Cardiac muscle cell (in vitro differentiated cells and primary cell): ENCODE measurements at regions not wholly inside any gene's neighbourhood (a gene's known extent, or its start where the extent isn't known, plus 50 kb on each side); places are given as distances from the start of the nearest gene placed in this dataset.

Experiments
- DNase-seq, 2 donors: peaks; one replicate each; pipeline versions ENCODE4 v3.0.0 to v3.0.0-alpha.2; 2010 to 2017; ENCODE audit warnings: low read depth in 1 of 2, low spot score in 1 of 2
- H3K27ac ChIP-seq: fragments of 200-600 bp; sonication (generic); 2 replicates; pipeline ENCODE4 v1.5.1; 2016
- H3K27me3 ChIP-seq: fragments of 200-600 bp; sonication (generic); 2 replicates; pipeline ENCODE4 v1.6.0; 2016; ENCODE audit warnings: control low read depth
- H3K36me3 ChIP-seq: fragments of 200-600 bp; sonication (generic); 2 replicates; pipeline ENCODE4 v1.5.1; 2016; ENCODE audit warnings: control low read depth
- H3K4me1 ChIP-seq: fragments of 200-600 bp; sonication (generic); 2 replicates; pipeline ENCODE4 v1.8.1; 2017; ENCODE audit warnings: low read depth, mild to moderate bottlenecking, mixed run types
- H3K4me3 ChIP-seq: fragments of 200-600 bp; sonication (generic); 2 replicates; pipeline ENCODE4 v1.5.1; 2016; ENCODE audit warnings: mild to moderate bottlenecking
- H3K9me3 ChIP-seq: fragments of 200-600 bp; sonication (generic); 2 replicates; pipeline ENCODE4 v1.5.1; 2017; ENCODE audit warnings: low read depth, mild to moderate bottlenecking, control low read depth
- TF ChIP-seq, protein P1 (sequence below): IDR thresholded peaks from 2 replicates; pipeline ENCODE4 v1.5.1; 2012; ENCODE audit warnings: low read depth, mild to moderate bottlenecking, low read length

DNA sequence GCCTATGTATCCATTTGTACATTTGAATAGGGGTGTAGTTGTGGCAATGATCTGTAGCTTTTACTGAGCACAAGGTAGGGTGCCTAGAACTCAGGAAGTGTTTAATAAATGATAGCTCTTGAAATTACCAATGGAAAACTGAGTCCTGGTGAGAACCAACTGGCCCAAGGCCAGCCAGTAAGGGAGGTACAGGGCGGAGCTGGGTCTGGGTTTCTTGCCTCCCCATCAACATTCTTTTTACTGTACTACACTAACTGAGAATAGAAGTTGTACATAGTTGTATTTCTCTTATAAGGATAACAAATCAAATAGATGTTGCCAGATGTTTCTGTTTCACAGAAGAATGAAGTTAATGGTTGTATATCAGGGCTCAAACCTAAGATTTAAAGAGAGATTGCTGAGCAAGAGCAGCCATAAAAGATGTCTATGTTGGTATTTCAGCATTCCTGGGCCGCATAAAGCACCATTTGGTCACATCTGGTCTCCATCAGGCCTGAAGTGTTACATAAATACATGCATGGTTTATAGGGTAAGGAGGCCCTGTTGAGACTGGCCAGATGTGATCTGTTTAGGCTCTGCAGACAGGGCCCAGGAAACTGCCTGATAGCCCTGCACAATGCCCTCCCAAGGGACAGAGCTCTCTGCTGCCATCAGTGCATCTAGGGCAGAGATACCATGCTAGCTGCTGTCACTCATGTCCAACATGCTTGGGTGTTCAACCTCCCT is 210.5 kb downstream of the NXNL2 start:
- Histone ChIP-seq H3K36me3 (no peaks in the 10 kb centered on the region), H3K9me3 (no peaks in the 10 kb centered on the region), H3K4me1 (peaks cover 25% of the 10 kb centered on the region), H3K27me3 (no peaks in the 10 kb centered on the region), H3K4me3 (no peak overlapping the region), H3K27ac (peak overlapping the region; percentile 21)
- TF ChIP-seq, protein P1, sequence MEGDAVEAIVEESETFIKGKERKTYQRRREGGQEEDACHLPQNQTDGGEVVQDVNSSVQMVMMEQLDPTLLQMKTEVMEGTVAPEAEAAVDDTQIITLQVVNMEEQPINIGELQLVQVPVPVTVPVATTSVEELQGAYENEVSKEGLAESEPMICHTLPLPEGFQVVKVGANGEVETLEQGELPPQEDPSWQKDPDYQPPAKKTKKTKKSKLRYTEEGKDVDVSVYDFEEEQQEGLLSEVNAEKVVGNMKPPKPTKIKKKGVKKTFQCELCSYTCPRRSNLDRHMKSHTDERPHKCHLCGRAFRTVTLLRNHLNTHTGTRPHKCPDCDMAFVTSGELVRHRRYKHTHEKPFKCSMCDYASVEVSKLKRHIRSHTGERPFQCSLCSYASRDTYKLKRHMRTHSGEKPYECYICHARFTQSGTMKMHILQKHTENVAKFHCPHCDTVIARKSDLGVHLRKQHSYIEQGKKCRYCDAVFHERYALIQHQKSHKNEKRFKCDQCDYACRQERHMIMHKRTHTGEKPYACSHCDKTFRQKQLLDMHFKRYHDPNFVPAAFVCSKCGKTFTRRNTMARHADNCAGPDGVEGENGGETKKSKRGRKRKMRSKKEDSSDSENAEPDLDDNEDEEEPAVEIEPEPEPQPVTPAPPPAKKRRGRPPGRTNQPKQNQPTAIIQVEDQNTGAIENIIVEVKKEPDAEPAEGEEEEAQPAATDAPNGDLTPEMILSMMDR, result no peak
- DNase-seq, result peak; percentile 63 to 70

DNA sequence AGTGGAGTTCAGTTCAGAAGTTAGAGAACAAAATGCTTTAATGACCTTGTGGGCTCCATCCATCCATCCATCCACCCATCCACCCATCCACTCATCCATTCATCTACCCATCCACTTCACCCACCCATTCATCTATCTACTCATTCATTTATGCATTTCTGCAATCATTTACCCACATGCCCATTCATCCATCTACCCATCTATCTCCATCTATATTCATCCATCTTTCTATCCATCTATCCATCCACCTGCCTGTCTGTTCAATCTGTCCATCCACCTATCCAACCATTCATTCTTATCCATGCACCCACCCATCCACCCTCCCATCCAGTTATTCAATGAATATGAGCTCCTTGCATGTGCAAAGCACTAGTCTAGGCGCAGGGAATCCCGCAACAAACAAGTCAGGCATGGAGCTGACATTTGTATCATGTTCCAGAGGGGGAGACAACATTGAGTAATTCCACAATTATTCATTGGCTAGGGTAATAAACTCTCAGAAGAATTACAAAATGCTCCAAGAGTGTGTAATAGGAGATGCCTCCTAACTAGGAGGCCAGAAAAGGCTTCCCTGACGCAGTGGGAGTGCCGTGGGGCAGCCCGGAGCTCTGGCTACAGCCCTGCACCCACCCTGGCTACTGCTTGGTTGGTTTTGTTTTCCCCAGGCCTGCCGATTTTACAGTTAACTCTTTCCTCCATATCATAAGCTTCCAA is 211.2 kb downstream of the NXNL2 start:
- Histone ChIP-seq H3K4me3 (no peak overlapping the region), H3K27ac (peak overlapping the region; percentile 73), H3K36me3 (no peaks in the 10 kb centered on the region), H3K4me1 (peaks cover 25% of the 10 kb centered on the region), H3K9me3 (no peaks in the 10 kb centered on the region), H3K27me3 (no peaks in the 10 kb centered on the region)
- peak in 1 of 2 donors; percentile 94 for DNase-seq
- TF ChIP-seq, protein P1, result no peak

DNA sequence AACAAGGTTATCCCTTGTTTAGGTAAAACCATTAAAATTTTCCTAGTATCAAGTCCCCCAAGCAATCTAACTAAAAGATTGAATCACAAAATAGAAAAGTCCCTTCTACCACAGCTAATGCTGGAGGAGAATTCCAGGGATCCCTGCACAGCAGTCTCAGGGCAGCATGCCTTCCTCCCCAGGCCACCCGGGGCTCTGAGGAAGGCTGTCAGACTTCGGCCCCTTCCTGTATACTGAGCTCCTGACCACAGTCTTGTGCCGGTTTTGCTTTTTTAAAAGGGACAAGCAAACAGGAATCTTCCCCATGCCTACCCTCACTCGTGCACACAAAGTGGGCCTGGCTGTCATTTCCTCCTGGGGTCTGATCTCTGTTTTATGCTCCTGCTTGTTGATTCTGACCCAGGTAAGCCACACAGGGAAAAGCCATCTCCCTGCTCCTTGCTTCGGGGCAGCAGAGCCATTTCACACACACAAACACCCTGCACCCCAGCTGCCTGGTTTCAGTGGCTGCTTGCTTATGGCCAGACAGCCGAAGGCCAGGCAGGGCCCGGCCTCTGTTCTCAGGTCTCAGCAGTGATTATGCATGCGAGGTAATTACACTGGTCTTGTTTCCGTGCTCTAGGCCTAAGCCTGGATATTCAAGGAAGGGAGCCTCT is 211.9 kb downstream of the NXNL2 start:
- H3K4me3 ChIP-seq, result no peak overlapping the region
- no peak for DNase-seq
- TF ChIP-seq, protein P1, result no peak
- peaks cover 25% of the 10 kb centered on the region for H3K4me1 ChIP-seq
- no peaks in the 10 kb centered on the region for H3K9me3 ChIP-seq
- H3K36me3 ChIP-seq, result no peaks in the 10 kb centered on the region
- peak overlapping the region; percentile 73 for H3K27ac ChIP-seq
- no peaks in the 10 kb centered on the region for H3K27me3 ChIP-seq

DNA sequence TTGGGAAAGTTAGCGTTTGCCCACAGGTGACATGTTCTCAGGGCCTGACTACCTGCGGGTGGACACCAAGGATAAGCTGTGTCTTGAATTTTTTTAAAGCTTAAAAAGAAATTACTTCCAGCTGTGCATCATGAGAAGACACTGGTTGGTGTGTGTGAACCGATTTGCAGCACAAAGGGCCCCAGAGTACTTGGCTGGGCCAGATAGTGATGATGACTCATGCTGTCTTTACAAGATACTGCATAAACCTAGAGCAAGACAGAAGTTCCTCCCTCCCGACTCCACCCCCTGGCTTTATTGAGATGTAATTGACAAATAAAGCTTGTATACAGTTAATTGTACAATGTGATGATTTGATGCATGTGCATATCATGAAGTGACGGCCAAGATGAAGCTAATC is 212.8 kb downstream of the NXNL2 start:
- Histone ChIP-seq H3K4me1 (peaks cover 25% of the 10 kb centered on the region), H3K36me3 (no peaks in the 10 kb centered on the region), H3K27ac (peak overlapping the region; percentile 73), H3K9me3 (no peaks in the 10 kb centered on the region), H3K4me3 (no peak overlapping the region), H3K27me3 (no peaks in the 10 kb centered on the region)
- TF ChIP-seq, protein P1, result no peak
- DNase-seq, result peak in 1 of 2 donors; percentile 93

DNA sequence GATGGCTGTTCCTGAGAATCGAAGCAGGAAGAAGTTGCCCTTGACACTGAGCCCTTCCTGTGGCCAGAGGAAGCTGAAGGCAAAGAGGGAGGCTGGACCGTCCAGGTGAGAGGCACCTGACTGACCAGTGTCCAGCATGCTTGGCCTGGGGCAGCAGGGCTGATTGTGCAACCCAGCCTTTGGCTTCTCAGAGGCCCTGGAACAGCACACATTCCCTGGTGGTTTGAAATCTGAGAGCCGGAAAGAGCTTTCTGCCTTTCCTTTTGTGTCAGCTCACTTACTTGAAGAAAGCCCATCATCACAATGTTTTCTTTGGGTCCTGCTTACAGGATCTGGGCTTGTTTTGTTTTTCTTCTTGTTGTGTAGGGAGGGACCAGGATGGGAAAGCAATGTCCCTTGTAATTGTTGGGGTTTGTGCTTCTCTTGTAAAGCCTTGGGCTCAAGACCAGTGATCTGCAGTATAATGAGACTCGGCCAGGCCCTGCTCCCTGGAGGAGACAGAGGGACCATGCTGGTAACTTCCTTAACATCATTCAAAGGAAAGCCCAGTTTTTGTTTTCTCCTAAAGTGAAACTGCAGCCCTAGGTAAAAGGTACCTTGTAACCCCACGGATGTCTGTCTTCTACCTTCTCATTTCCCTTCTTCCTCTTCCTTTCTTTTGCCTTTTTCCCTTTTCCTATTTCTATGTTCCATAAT is 213.7 kb downstream of the NXNL2 start:
- Histone ChIP-seq H3K27ac (no peak overlapping the region), H3K4me1 (peaks cover 25% of the 10 kb centered on the region), H3K4me3 (no peak overlapping the region), H3K27me3 (no peaks in the 10 kb centered on the region), H3K36me3 (no peaks in the 10 kb centered on the region), H3K9me3 (no peaks in the 10 kb centered on the region)
- DNase-seq, result peak in 1 of 2 donors; percentile 90
- TF ChIP-seq, protein P1, result no peak
